ENCODE measurements at regions not wholly inside any gene's neighbourhood (a gene's known extent, or its start where the extent isn't known, plus 50 kb on each side); places are given as distances from the start of the nearest gene placed in this dataset.

DNA sequence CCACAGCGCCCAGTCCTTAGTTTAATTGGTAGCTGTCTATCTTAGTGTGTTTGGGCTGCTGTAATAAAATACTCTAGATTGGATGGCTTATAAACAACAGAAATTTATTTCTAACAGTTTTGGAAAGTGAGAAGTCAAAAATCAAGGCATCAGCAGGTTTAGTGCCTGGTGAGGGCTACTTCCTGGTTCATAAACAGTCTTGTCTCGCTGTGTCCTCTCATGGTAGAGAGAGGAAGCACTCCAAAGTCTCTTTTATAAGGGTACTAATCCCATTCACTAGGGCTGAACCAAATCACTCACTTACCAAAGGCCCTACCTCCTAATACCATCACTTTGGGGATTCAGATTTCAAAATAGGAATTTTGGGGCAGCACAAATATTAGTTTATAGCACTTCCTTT, 336.9 kb upstream of the RSPO3 start:
- no peaks in the 10 kb centered on the region for H3K27me3 ChIP-seq
- no peak for DNase-seq
- no peaks in the 10 kb centered on the region for H3K4me1 ChIP-seq
- H3K36me3 ChIP-seq, result no peaks in the 10 kb centered on the region
- intact Hi-C loops (cut with DNase I; ENCODE audit: low total_unique reads), result no loop called here
- no peaks in the 10 kb centered on the region for H3K9me3 ChIP-seq
- H3K27ac ChIP-seq, result no peak overlapping the region
- TF ChIP-seq POLR2A (IDR thresholded peaks at IDR 0.05), result no peak
- TF ChIP-seq, protein P1, sequence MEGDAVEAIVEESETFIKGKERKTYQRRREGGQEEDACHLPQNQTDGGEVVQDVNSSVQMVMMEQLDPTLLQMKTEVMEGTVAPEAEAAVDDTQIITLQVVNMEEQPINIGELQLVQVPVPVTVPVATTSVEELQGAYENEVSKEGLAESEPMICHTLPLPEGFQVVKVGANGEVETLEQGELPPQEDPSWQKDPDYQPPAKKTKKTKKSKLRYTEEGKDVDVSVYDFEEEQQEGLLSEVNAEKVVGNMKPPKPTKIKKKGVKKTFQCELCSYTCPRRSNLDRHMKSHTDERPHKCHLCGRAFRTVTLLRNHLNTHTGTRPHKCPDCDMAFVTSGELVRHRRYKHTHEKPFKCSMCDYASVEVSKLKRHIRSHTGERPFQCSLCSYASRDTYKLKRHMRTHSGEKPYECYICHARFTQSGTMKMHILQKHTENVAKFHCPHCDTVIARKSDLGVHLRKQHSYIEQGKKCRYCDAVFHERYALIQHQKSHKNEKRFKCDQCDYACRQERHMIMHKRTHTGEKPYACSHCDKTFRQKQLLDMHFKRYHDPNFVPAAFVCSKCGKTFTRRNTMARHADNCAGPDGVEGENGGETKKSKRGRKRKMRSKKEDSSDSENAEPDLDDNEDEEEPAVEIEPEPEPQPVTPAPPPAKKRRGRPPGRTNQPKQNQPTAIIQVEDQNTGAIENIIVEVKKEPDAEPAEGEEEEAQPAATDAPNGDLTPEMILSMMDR (IDR thresholded peaks at IDR 0.05), result no peak
- H3K4me3 ChIP-seq, result no peak overlapping the region

DNA sequence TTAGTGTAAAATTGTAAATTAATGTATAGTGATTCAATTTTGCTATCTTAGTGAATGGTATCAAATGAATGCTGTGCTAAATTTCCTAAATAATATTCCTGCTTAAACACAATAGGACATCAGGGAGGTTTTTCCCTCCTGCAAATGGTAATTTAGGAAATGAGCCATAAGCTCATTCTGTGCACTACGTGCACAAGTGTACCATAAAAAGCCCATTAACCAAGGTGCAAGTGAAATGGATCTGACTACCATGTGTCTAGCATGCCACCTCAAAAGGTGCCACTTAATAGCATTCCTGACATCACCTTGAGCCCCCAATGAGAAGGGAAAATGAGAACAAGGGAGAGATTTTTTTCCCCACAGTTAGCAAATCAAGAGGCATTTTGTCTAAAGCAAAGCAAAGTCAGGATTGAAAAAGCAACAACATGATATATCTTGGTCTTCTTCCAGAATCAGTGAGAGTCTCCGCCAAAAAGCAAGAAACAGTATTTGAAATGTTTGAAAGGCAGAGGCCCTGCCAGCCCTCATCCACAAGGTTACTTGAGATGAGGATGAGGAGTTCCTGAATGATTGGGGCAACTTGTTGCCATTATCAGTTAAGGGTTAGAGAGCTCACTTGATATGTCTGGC, 334.2 kb upstream of the RSPO3 start:
- no peak for DNase-seq
- Histone ChIP-seq H3K27ac (no peak overlapping the region), H3K4me3 (no peak overlapping the region), H3K9me3 (no peaks in the 10 kb centered on the region), H3K27me3 (no peaks in the 10 kb centered on the region), H3K36me3 (no peaks in the 10 kb centered on the region), H3K4me1 (no peaks in the 10 kb centered on the region)
- TF ChIP-seq, protein P1 (IDR thresholded peaks at IDR 0.05), result no peak
- TF ChIP-seq POLR2A (IDR thresholded peaks at IDR 0.05), result no peak
- intact Hi-C loops (cut with DNase I; ENCODE audit: low total_unique reads), result no loop called here

DNA sequence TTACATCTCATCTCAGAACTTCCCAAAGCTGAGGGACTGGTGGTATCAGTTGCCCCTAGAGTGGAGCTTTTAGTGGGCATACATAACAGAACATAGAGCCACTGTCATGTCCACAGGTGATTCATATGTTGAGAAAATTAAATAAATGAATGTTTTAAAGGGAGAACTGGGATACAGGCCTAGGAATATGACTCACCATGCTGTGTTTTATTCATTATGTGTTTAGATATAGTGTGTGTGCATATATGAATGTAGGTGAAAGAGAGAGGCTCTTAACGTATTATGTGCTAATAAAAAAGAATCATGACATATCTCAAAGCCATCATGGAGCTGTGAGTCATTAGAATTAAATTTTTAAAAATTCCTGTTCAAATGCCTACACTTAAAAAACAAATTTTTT, 332.2 kb upstream of the RSPO3 start:
- H3K9me3 ChIP-seq, result no peaks in the 10 kb centered on the region
- no peak overlapping the region for H3K27ac ChIP-seq
- DNase-seq, result no peak
- intact Hi-C loops (cut with DNase I; ENCODE audit: low total_unique reads), result no loop called here
- no peaks in the 10 kb centered on the region for H3K27me3 ChIP-seq
- no peaks in the 10 kb centered on the region for H3K4me1 ChIP-seq
- H3K36me3 ChIP-seq, result no peaks in the 10 kb centered on the region
- no peak overlapping the region for H3K4me3 ChIP-seq
- TF ChIP-seq POLR2A (IDR thresholded peaks at IDR 0.05), result no peak
- TF ChIP-seq, protein P1 (IDR thresholded peaks at IDR 0.05), result no peak

DNA sequence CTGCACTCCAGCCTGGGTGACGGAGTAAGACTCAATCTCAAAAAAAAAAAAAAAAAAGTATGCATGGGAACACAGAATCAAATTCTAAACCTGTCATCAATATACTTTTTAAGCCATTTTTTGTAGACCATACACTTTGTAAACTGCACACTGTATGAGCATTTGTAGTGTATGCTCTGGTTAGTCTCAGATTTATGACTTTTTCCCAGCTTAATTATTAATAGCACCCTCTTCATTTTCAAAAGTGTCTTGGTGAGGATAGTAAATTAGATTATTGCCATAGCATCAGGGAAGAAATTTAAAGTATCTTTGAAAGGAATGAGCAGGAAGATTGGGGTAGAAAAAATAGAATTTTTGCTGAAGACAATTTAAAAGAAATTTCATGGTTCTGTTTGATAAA, 330.8 kb upstream of the RSPO3 start:
- TF ChIP-seq POLR2A (IDR thresholded peaks at IDR 0.05), result no peak
- TF ChIP-seq, protein P1 (IDR thresholded peaks at IDR 0.05), result no peak
- Histone ChIP-seq H3K4me3 (no peak overlapping the region), H3K9me3 (no peaks in the 10 kb centered on the region), H3K27me3 (no peaks in the 10 kb centered on the region), H3K36me3 (no peaks in the 10 kb centered on the region), H3K4me1 (no peaks in the 10 kb centered on the region), H3K27ac (no peak overlapping the region)
- no peak for DNase-seq
- intact Hi-C loops (cut with DNase I; ENCODE audit: low total_unique reads), result no loop called here

DNA sequence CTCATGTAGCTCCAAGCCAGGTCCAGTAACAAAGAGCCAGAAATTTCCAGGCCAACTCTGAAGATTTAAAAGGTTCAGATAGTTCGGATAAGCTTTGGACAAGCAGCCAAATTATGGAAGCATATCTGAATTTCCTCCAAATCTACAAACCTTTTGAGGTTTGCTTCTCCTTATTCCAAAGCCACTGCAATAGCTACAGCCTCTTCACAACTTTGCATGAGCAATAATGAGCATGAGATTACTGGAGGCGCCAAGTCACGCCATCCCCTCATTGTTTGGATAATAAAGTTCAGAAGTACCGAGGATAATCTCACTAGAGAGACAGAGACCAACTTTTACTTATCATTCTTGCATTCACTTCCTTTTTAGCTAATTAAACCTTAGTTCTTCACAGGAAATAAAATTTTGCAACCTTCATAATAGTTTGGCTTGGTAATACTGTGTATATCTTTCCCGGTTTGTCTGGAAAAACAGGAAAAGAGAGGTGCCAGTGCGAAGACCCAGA, 329.6 kb upstream of the RSPO3 start:
- no peak overlapping the region for H3K4me3 ChIP-seq
- no peaks in the 10 kb centered on the region for H3K36me3 ChIP-seq
- no peaks in the 10 kb centered on the region for H3K4me1 ChIP-seq
- DNase-seq, result peak in 1 of 2 donors; percentile 51
- H3K9me3 ChIP-seq, result no peaks in the 10 kb centered on the region
- TF ChIP-seq, protein P1 (IDR thresholded peaks at IDR 0.05), result no peak
- TF ChIP-seq POLR2A (IDR thresholded peaks at IDR 0.05), result no peak
- H3K27me3 ChIP-seq, result no peaks in the 10 kb centered on the region
- H3K27ac ChIP-seq, result no peak overlapping the region
- intact Hi-C loops (cut with DNase I; ENCODE audit: low total_unique reads), result no loop called here
